H1 (cell line): ENCODE measurements at regions not wholly inside any gene's neighbourhood (a gene's known extent, or its start where the extent isn't known, plus 50 kb on each side); places are given as distances from the start of the nearest gene placed in this dataset.

Source experiments
- EP300 ChIP-seq, 2 experiments: IDR thresholded peaks; 1 replicate in 1 of 2; 2 replicates in 1 of 2; pipeline ENCODE4 v1.6.1; 2011 to 2012; ENCODE audit warnings: low read depth in 2 of 2, low read length in 2 of 2, mild to moderate bottlenecking in 2 of 2, borderline replicate concordance in 1 of 2, inconsistent platforms in 1 of 2, moderate library complexity in 1 of 2
- EZH2 ChIP-seq: fragments of 200-600 bp; sonication (generic); IDR thresholded peaks from 2 replicates; pipeline ENCODE4 v1.7.1; 2012; ENCODE audit warnings: low read depth, mild to moderate bottlenecking, moderate library complexity, low read length, inconsistent platforms; ENCODE audit not compliant: severe bottlenecking
- POLR2A ChIP-seq, 2 experiments: IDR thresholded peaks; 1 replicate in 1 of 2; 2 replicates in 1 of 2; pipeline ENCODE4 v1.6.1; 2011; ENCODE audit warnings: low read depth in 2 of 2, low read length in 2 of 2, mild to moderate bottlenecking in 2 of 2; ENCODE audit errors: control extremely low read depth in 1 of 2
- RAD21 ChIP-seq, 2 experiments: IDR thresholded peaks in 1 of 2; conservative IDR thresholded peaks in 1 of 2; 2 replicates each; pipeline ENCODE4 v1.6.1; 2011; ENCODE audit warnings: low read depth in 2 of 2, low read length in 2 of 2, improper control_type of control experiment in 1 of 2, inconsistent platforms in 1 of 2, mild to moderate bottlenecking in 1 of 2, moderate library complexity in 1 of 2

DNA sequence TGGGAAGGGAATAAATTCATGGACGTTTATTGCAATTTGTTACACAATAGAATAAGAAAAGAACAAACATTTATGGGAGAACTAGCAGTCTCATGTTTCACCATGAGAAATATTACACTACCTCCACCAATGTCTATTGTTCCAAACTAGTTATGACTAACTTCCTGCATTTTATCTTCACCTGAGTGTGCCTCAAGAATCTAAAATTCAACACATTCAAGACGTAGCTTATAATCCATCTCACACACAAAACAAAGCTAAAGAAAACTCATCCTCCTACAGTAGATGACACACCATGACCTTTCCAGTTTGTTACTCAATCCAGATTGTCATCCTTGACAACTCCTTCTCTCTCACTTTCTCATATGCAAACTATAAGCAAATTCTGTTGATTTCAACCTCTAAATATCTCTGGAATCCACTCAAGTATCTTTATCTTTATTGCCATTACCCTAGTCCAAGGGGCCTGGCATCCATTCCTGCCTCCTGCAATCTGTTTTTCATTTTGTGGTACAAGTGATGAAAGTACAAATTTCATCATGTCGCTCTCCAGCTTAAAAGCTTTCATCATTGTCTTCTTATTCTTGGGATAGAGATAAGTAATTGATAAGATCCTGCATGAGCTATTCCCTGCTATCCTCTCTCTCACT is 229.9 kb downstream of the NR2F2 start:
- TF ChIP-seq EP300 (IDR thresholded peaks at IDR 0.05; ENCODE audit: borderline replicate concordance in 1 of 2, low read depth in 2 of 2, low read length in 2 of 2) (no peak), POLR2A (IDR thresholded peaks at IDR 0.05; ENCODE audit: control extremely low read depth in 1 of 2, low read depth in 2 of 2, low read length in 2 of 2) (no peak), RAD21 (IDR thresholded peaks at IDR 0.05 in 1 of 2, conservative IDR thresholded peaks at IDR 0.05 in 1 of 2; ENCODE audit: low read depth in 2 of 2, low read length in 2 of 2) (no peak), EZH2 (no peak)
